SKM-1 (cell line): ENCODE measurements at regions not wholly inside any gene's neighbourhood (a gene's known extent, or its start where the extent isn't known, plus 50 kb on each side); places are given as distances from the start of the nearest gene placed in this dataset.
"Not testable (repeated sequence)": the region's sequence is repeated elsewhere in the genome, so short reads cannot be mapped to it uniquely, and the experiment has no call there.

Experiments
- DNase-seq: peaks from one replicate; lab custom pipeline; 2025; ENCODE audit not compliant: unreplicated experiment; lab: John Stamatoyannopoulos, UW

GRCh38 chr5:74534397-74535129, 106.0 kb downstream of the ENC1 start:
- no peak for DNase-seq

GRCh38 chr5:74530326-74531050, 110.0 kb downstream of the ENC1 start:
- no peak for DNase-seq

- no peak for DNase-seq
These were observed 111.4 kb downstream of the ENC1 start for GRCh38 chr5:74529101-74529500.

- no peak for DNase-seq
These were observed 114.4 kb downstream of the ENC1 start for GRCh38 chr5:74526111-74526510.

GRCh38 chr5:74524767-74525166, 115.8 kb downstream of the ENC1 start:
- not testable (repeated sequence) for DNase-seq

GRCh38 chr5:74523698-74524097, 116.8 kb downstream of the ENC1 start:
- DNase-seq, result not testable (repeated sequence)

- DNase-seq, result not testable (repeated sequence)
These were observed 117.7 kb downstream of the ENC1 start for GRCh38 chr5:74522838-74523237.

GRCh38 chr5:74521401-74521800, 119.1 kb downstream of the ENC1 start:
- DNase-seq, result no peak

GRCh38 chr5:74519679-74520078, 120.8 kb downstream of the ENC1 start:
- no peak for DNase-seq

- no peak for DNase-seq
These were observed 121.4 kb downstream of the ENC1 start for GRCh38 chr5:74519161-74519571.

GRCh38 chr5:74517700-74518099, 122.8 kb downstream of the ENC1 start:
- DNase-seq, result no peak

GRCh38 chr5:74516211-74516636, 124.3 kb downstream of the ENC1 start:
- DNase-seq, result no peak

- no peak for DNase-seq
These were observed 125.5 kb downstream of the ENC1 start for GRCh38 chr5:74514888-74515551.

- not testable (repeated sequence) for DNase-seq
These were observed 128.8 kb downstream of the ENC1 start for GRCh38 chr5:74511770-74512169.

- no peak for DNase-seq
These were observed 130.0 kb downstream of the ENC1 start for GRCh38 chr5:74510476-74511075.

- no peak for DNase-seq
These were observed 133.0 kb downstream of the ENC1 start for GRCh38 chr5:74507370-74508005.

- no peak for DNase-seq
These were observed 134.4 kb downstream of the ENC1 start for GRCh38 chr5:74506119-74506518.

GRCh38 chr5:74504463-74504862, 136.1 kb downstream of the ENC1 start:
- DNase-seq, result no peak

GRCh38 chr5:74502479-74502950, 138.0 kb downstream of the ENC1 start:
- no peak for DNase-seq

- no peak for DNase-seq
These were observed 138.7 kb downstream of the ENC1 start for GRCh38 chr5:74501674-74502478.
